ENCODE measurements at regions not wholly inside any gene's neighbourhood (a gene's known extent, or its start where the extent isn't known, plus 50 kb on each side); places are given as distances from the start of the nearest gene placed in this dataset.

- no peak for TF ChIP-seq POLR2A (IDR thresholded peaks at IDR 0.05)
- TF ChIP-seq CTCF (IDR thresholded peaks at IDR 0.05), result no peak
- intact Hi-C loops (cut with DNase I), result loop anchor here in 2 of 10 donors (5.0 to 10.0 kb wide), 2 partner anchors 213 to 391 kb away; partner anchors contain the start of gene MMP17 (in 1 of the 2)
- Histone ChIP-seq H3K4me1 (peaks cover 0 to 28% (median 0%) of the 10 kb centered on the region in 12 donors), H3K27ac (no peak overlapping the region), H3K4me3 (no peak overlapping the region), H3K27me3 (peaks cover 0 to 6% (median 0%) of the 10 kb centered on the region in 9 donors), H3K9me3 (no peaks in the 10 kb centered on the region), H3K36me3 (no peaks in the 10 kb centered on the region)
- ATAC-seq (no peak), DNase-seq (peak in 1 of 5 donors; percentile 14)
- 82 to 89% (median 85%) methylated on average over 13 to 22 of the region's 22 CpGs for WGBS, 4 donors
Measured at GRCh38 chr12:131611416-131612091, 99.3 kb upstream of the SFSWAP start.

GRCh38 chr12:131612092-131612755 is 98.7 kb upstream of the SFSWAP start:
- no peak for ATAC-seq
- Histone ChIP-seq H3K4me1 (peaks cover 0 to 22% (median 0%) of the 10 kb centered on the region in 12 donors), H3K36me3 (no peaks in the 10 kb centered on the region), H3K4me3 (no peak overlapping the region), H3K9me3 (no peaks in the 10 kb centered on the region), H3K27ac (no peak overlapping the region), H3K27me3 (peaks cover 0 to 12% (median 3%) of the 10 kb centered on the region in 9 donors)
- TF ChIP-seq POLR2A (IDR thresholded peaks at IDR 0.05) (no peak), CTCF (IDR thresholded peaks at IDR 0.05) (no peak)
- intact Hi-C loops (cut with DNase I), result loop anchor here in 2 of 10 donors (5.0 to 10.0 kb wide), 2 partner anchors 213 to 390 kb away; partner anchors contain the start of gene MMP17 (in 1 of the 2)
- 82 to 91% (median 87%) methylated on average over 14 to 21 of the region's 21 CpGs for WGBS, 4 donors
- peak in 1 of 5 donors; percentile 7 for DNase-seq

DNA sequence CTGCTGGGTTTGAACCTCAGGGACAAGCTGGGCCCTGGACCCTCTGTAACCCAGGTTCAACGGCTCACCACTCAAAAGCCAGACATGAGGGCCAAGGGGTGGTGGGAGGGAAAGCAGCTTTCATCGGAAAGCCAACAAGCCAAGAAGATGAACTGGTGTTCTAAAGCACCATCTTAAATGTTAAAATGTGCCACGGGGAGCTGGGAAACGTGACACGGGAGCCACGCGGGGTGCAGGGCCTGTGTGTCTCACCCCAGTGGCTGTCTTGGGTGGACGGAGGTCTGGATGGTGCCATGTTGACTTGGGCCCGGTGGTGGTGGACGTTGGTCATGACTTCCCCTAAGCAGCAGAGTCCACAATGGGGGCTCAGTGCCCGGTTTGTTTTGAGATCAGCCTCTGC is 97.7 kb upstream of the SFSWAP start:
- 70 to 84% (median 79%) methylated on average over 11 of the region's 11 CpGs for WGBS, 4 donors
- intact Hi-C loops (cut with DNase I), result loop anchor here in 2 of 10 donors (5.0 to 10.0 kb wide), 2 partner anchors 212 to 389 kb away; partner anchors contain the start of gene MMP17 (in 1 of the 2)

More for the DNA sequence above, 97.7 kb upstream of the SFSWAP start:
- DNase-seq (peak in 1 of 5 donors; percentile 28), ATAC-seq (no peak)
- Histone ChIP-seq H3K27me3 (peaks cover 0 to 21% (median 8%) of the 10 kb centered on the region in 9 donors), H3K4me1 (peaks cover 0 to 13% (median 0%) of the 10 kb centered on the region in 12 donors), H3K9me3 (no peaks in the 10 kb centered on the region), H3K4me3 (no peak overlapping the region), H3K27ac (no peak overlapping the region), H3K36me3 (no peaks in the 10 kb centered on the region)
- TF ChIP-seq CTCF (IDR thresholded peaks at IDR 0.05) (no peak), POLR2A (IDR thresholded peaks at IDR 0.05) (no peak)
